Psoas muscle (tissue), 7 donors: ENCODE measurements at regions not wholly inside any gene's neighbourhood (a gene's known extent, or its start where the extent isn't known, plus 50 kb on each side); places are given as distances from the start of the nearest gene placed in this dataset.

ENCODE experiments used
- ATAC-seq, 4 donors: fragments of 200-7000 bp; cut with Tn5 transposase; one replicate each; pipeline ENCODE4 v1.9.1; 2020; ENCODE audit warnings: moderate library complexity in 3 of 4, mild to moderate bottlenecking in 2 of 4
- DNase-seq, 2 donors: peaks; one replicate each; pipeline ENCODE4 v3.0.0-alpha.2; 2020
- H3K27ac ChIP-seq: fragments of 200-600 bp; one replicate; pipeline ENCODE4 v1.8.0; 2022
- H3K27me3 ChIP-seq, 3 donors: fragments of 200-600 bp in 1 of 3; one replicate each; pipeline versions ENCODE4 v1.6.1 to v1.8.0; 2013 to 2022; ENCODE audit warnings: low read length in 2 of 3, mild to moderate bottlenecking in 2 of 3, moderate library complexity in 1 of 3; ENCODE audit not compliant: insufficient read depth in 3 of 3
- H3K36me3 ChIP-seq, 2 donors: fragments of 200-600 bp in 1 of 2; one replicate each; pipeline versions ENCODE4 v1.6.1 to v1.8.0; 2013 to 2022; ENCODE audit warnings: low read depth in 1 of 2, mild to moderate bottlenecking in 1 of 2, moderate library complexity in 1 of 2; ENCODE audit not compliant: insufficient read depth in 1 of 2
- H3K4me1 ChIP-seq: fragments of 200-600 bp; one replicate; pipeline ENCODE4 v1.8.0; 2022
- H3K4me3 ChIP-seq: fragments of 200-600 bp; one replicate; pipeline ENCODE4 v1.8.0; 2022; ENCODE audit warnings: mild to moderate bottlenecking
- H3K9me3 ChIP-seq: fragments of 200-600 bp; one replicate; pipeline ENCODE4 v1.8.0; 2022
- WGBS, 3 donors: extraction: QIAGEN DNeasy Blood & Tissue Kit; methylation state at CpG; one replicate each; pipeline versions ENCODE4 v1.1.6 to v1.1.7; 2013; 5-methylcytosine and 5-hydroxymethylcytosine counted together
- intact Hi-C, 2 donors: fragments of 100-400 bp; cut with DNase I; formaldehyde crosslinking; loops; one replicate each; pipeline versions ENCODE4 v1.11.0 to v1.14.2; 2022
- TF ChIP-seq, protein P1 (sequence below): fragments of 200-600 bp; IDR thresholded peaks from one replicate; pipeline ENCODE4 v1.8.0; 2022; ENCODE audit warnings: antibody characterized with exemption
- donor health status: healthy with polysubstance abuse.
- donor health status: DM: no; HTN: no; CAD: no; lungs with moderate emphysema.
- donor health status: Bipolar disorder and iron deficiency.
- donor health status: healthy.
- donor health status: DM: yes; HTN: yes; CAD: no.
- donor health status: DM: no; HTN: no; CAD: no.
- donor health status: DM: yes; HTN: yes; CAD: no.

DNA sequence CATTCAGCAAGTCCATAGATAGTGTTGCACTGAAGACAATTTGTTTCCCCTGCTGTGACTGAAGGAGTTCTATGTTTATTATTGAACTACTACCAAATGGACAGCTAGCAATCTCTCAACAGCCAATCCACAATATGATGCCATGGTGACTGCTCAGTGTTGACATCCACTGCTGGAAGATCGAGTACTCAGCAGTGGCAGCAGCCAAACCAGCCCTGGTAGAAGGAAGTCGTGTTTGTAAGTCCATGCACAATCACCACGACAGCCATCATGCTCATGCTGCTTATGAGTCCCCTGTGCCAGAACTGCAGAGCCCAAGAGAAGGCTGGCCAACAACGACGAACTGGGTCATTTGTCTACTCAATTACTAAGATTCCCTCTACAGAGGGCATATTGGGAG lies 66.4 kb downstream of the OSR1 start:
- H3K27ac ChIP-seq, result no peak overlapping the region
- ATAC-seq, result peak in 2 of 4 donors; percentile 60 to 71
- 15 to 37% (median 20%) methylated on average over 5 of the region's 5 CpGs for WGBS, 3 donors
- no peaks in the 10 kb centered on the region for H3K27me3 ChIP-seq
- TF ChIP-seq, protein P1, sequence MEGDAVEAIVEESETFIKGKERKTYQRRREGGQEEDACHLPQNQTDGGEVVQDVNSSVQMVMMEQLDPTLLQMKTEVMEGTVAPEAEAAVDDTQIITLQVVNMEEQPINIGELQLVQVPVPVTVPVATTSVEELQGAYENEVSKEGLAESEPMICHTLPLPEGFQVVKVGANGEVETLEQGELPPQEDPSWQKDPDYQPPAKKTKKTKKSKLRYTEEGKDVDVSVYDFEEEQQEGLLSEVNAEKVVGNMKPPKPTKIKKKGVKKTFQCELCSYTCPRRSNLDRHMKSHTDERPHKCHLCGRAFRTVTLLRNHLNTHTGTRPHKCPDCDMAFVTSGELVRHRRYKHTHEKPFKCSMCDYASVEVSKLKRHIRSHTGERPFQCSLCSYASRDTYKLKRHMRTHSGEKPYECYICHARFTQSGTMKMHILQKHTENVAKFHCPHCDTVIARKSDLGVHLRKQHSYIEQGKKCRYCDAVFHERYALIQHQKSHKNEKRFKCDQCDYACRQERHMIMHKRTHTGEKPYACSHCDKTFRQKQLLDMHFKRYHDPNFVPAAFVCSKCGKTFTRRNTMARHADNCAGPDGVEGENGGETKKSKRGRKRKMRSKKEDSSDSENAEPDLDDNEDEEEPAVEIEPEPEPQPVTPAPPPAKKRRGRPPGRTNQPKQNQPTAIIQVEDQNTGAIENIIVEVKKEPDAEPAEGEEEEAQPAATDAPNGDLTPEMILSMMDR, result no peak
- no peaks in the 10 kb centered on the region for H3K4me1 ChIP-seq
- DNase-seq, result peak; percentile 15 to 50
- no peak overlapping the region for H3K4me3 ChIP-seq
- H3K36me3 ChIP-seq, result no peaks in the 10 kb centered on the region
- H3K9me3 ChIP-seq, result no peaks in the 10 kb centered on the region
- intact Hi-C loops, result no loop called here

DNA sequence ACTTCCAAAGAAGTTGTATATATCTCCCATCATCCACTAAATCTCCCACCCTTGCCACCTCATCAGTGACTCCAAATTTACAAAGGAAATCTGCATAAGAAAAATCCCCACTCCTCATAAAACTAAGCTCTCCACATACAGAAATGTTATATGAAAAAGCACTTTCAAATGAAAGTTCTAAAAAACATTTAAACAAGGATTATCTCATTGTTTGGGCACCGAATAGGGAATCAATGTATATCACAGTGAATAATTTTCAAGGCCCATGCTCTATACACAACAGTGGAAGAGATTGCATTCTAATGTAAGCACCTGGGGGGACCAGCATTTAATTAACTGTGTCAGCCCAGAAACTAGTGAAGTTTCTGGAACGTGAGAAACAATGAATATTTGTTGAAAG lies 70.1 kb downstream of the OSR1 start:
- ATAC-seq, result no peak
- DNase-seq, result no peak
- TF ChIP-seq, protein P1, result no peak
- no peaks in the 10 kb centered on the region for H3K4me1 ChIP-seq
- H3K4me3 ChIP-seq, result no peak overlapping the region
- intact Hi-C loops, result no loop called here
- no peaks in the 10 kb centered on the region for H3K27me3 ChIP-seq
- H3K36me3 ChIP-seq, result no peaks in the 10 kb centered on the region
- no peaks in the 10 kb centered on the region for H3K9me3 ChIP-seq
- no peak overlapping the region for H3K27ac ChIP-seq
- 44 to 69% (median 45%) methylated on average over 2 of the region's 2 CpGs for WGBS, 3 donors

DNA sequence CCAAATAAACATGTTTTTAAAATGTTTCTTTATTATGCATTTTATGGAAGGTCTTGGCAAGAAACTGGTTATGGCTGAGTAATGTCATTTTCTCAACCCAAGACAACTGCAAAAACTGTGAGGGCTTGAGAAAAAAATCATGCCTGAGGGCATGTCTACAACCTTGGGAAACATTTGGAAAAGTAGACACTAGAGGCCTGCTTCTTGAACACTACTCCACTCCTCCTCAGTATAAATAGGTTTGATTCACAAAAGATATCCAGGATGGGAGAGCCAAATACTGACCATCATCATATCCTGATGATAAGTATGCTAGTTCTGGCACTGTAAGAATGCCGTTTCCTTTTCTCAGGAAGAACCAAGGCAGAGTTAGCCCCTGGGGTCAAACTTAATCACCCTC lies 71.1 kb downstream of the OSR1 start:
- TF ChIP-seq, protein P1, result no peak
- Histone ChIP-seq H3K4me3 (no peak overlapping the region), H3K27me3 (no peaks in the 10 kb centered on the region), H3K9me3 (no peaks in the 10 kb centered on the region), H3K4me1 (no peaks in the 10 kb centered on the region), H3K27ac (no peak overlapping the region), H3K36me3 (no peaks in the 10 kb centered on the region)
- ATAC-seq, result no peak
- DNase-seq, result no peak
- intact Hi-C loops, result no loop called here
- 64 to 83% (median 67%) methylated on average over 1 of the region's 1 CpG for WGBS, 3 donors

DNA sequence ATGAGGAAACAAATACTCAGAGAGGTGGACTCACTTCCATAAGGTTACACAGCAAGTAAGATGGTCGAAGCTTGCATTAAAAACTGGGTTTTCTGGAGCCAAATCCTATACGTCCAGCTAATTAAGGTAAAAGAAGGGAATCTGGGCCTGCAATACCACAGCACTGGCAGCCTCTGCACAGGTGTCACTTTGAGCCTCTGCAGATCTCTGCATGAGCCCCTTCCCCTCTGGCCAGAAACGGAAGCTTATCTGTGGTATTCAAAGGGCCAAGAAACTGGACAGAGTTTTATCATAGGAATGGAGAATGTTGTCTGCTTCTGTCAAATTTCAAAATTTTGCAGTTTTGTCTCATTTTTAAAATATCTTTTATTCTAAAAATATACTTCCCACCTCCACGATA lies 76.1 kb downstream of the OSR1 start:
- intact Hi-C loops, result no loop called here
- H3K27ac ChIP-seq, result no peak overlapping the region
- TF ChIP-seq, protein P1, result no peak
- 91 to 93% (median 91%) methylated on average over 4 of the region's 4 CpGs for WGBS, 3 donors
- no peaks in the 10 kb centered on the region for H3K27me3 ChIP-seq
- DNase-seq (no peak), ATAC-seq (no peak)
- H3K9me3 ChIP-seq, result no peaks in the 10 kb centered on the region
- H3K4me1 ChIP-seq, result no peaks in the 10 kb centered on the region
- H3K4me3 ChIP-seq, result no peak overlapping the region
- H3K36me3 ChIP-seq, result no peaks in the 10 kb centered on the region

DNA sequence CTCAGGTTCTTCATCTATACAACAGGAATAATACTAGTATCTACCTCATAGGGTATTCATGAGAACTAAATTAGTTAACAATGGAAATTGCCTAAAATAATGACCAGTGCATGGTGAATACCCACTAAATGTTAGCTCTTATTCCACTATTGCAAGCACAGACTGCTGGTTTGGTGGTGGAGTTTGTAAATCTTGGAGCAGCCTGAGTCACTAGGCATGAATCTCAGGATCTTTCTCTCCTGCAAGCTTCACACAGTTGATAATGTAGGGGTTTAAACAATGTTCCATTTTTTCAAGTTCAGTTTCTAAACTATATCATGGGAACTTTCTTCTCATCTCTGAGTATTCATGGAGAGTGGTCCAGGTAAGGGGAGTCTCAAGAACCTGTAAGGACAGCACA lies 84.0 kb downstream of the OSR1 start:
- DNase-seq, result no peak
- H3K36me3 ChIP-seq, result no peaks in the 10 kb centered on the region
- H3K27ac ChIP-seq, result no peak overlapping the region
- no peaks in the 10 kb centered on the region for H3K4me1 ChIP-seq
- intact Hi-C loops, result no loop called here
- no peaks in the 10 kb centered on the region for H3K27me3 ChIP-seq
- no peak for ATAC-seq
- no peaks in the 10 kb centered on the region for H3K9me3 ChIP-seq
- TF ChIP-seq, protein P1, result no peak
- H3K4me3 ChIP-seq, result no peak overlapping the region
